Esophagus muscularis mucosa (tissue), 4 donors: ENCODE measurements at regions not wholly inside any gene's neighbourhood (a gene's known extent, or its start where the extent isn't known, plus 50 kb on each side); places are given as distances from the start of the nearest gene placed in this dataset.

Experiments
- CTCF ChIP-seq, 3 experiments: fragments of 200-600 bp in 2 of 3; fragments of 450-650 bp in 1 of 3; sonication (generic) in 2 of 3; IDR thresholded peaks; one replicate each; pipeline ENCODE4 v1.5.1; 2017 to 2019; ENCODE audit warnings: antibody characterized with exemption in 3 of 3, mild to moderate bottlenecking in 2 of 3, moderate library complexity in 1 of 3
- EP300 ChIP-seq: sonication (generic); formaldehyde crosslinking; IDR thresholded peaks from one replicate; pipeline ENCODE4 v1.6.1; 2017; ENCODE audit warnings: antibody characterized with exemption
- POLR2A ChIP-seq: fragments of 450-650 bp; IDR thresholded peaks from one replicate; pipeline ENCODE4 v1.6.1; 2017; ENCODE audit warnings: antibody characterized with exemption, moderate library complexity, mild to moderate bottlenecking, low read depth
- POLR2AphosphoS5 ChIP-seq, 2 donors: sonication (generic); formaldehyde crosslinking; IDR thresholded peaks; one replicate each; pipeline ENCODE4 v1.6.1; 2017; ENCODE audit warnings: antibody characterized with exemption in 2 of 2

- TF ChIP-seq POLR2A (no peak), POLR2AphosphoS5 (IDR thresholded peaks at IDR 0.05) (no peak), CTCF (IDR thresholded peaks at IDR 0.05) (no peak), EP300 (no peak)
Measured at GRCh38 chrX:8404471-8404870, 60.2 kb upstream of the VCX3B start.
